RWPE2 (cell line): ENCODE measurements at regions not wholly inside any gene's neighbourhood (a gene's known extent, or its start where the extent isn't known, plus 50 kb on each side); places are given as distances from the start of the nearest gene placed in this dataset.

Source experiments
- ATAC-seq: fragments of 200-7000 bp; cut with Tn5 transposase; 3 replicates; pipeline ENCODE4 v1.9.1; 2021; ENCODE audit warnings: low read depth
- DNase-seq: peaks from one replicate; pipeline ENCODE4 v3.0.0-alpha.2; 2020; ENCODE audit warnings: low spot score
- H3K27ac ChIP-seq: fragments of 450-650 bp; 2 replicates; pipeline ENCODE4 v1.5.1; 2017; ENCODE audit warnings: mild to moderate bottlenecking; ENCODE audit not compliant: poor library complexity, severe bottlenecking
- H3K27me3 ChIP-seq: fragments of 250-450 bp; sonication (Bioruptor Pico); 2 replicates; pipeline ENCODE4 v1.5.1; 2021; ENCODE audit warnings: mild to moderate bottlenecking, moderate library complexity; ENCODE audit not compliant: insufficient read depth, poor library complexity, severe bottlenecking
- H3K36me3 ChIP-seq: fragments of 250-450 bp; sonication (Bioruptor Pico); 2 replicates; pipeline ENCODE4 v1.5.1; 2020; ENCODE audit warnings: low read depth, mild to moderate bottlenecking, moderate library complexity
- H3K4me1 ChIP-seq: fragments of 250-450 bp; sonication (Bioruptor Pico); 2 replicates; pipeline ENCODE4 v1.5.1; 2021; ENCODE audit warnings: mild to moderate bottlenecking, moderate library complexity; ENCODE audit not compliant: insufficient read depth, poor library complexity, severe bottlenecking
- H3K4me3 ChIP-seq: fragments of 250-450 bp; sonication (Bioruptor Pico); 2 replicates; pipeline ENCODE4 v1.5.1; 2021; ENCODE audit warnings: mild to moderate bottlenecking, moderate library complexity; ENCODE audit not compliant: severe bottlenecking
- H3K9me3 ChIP-seq: fragments of 250-450 bp; sonication (Bioruptor Pico); 2 replicates; pipeline ENCODE4 v1.5.1; 2021; ENCODE audit warnings: mild to moderate bottlenecking, moderate library complexity; ENCODE audit not compliant: severe bottlenecking
- CTCF ChIP-seq: fragments of 450-650 bp; IDR thresholded peaks from one replicate; pipeline ENCODE4 v1.5.1; 2017; ENCODE audit warnings: mild to moderate bottlenecking, moderate library complexity; ENCODE audit not compliant: poor library complexity, severe bottlenecking

GRCh38 chr3:6602329-6602728 lies 258.6 kb upstream of the GRM7 start:
- no peaks in the 10 kb centered on the region for H3K27me3 ChIP-seq
- H3K4me3 ChIP-seq, result no peak overlapping the region
- H3K27ac ChIP-seq, result no peak overlapping the region
- H3K4me1 ChIP-seq, result no peaks in the 10 kb centered on the region
- no peaks in the 10 kb centered on the region for H3K9me3 ChIP-seq
- DNase-seq (no peak), ATAC-seq (no peak)
- TF ChIP-seq CTCF, result no peak
- no peaks in the 10 kb centered on the region for H3K36me3 ChIP-seq

GRCh38 chr3:6605227-6605626 lies 255.7 kb upstream of the GRM7 start:
- Histone ChIP-seq H3K9me3 (no peaks in the 10 kb centered on the region), H3K4me3 (no peak overlapping the region), H3K36me3 (no peaks in the 10 kb centered on the region), H3K27me3 (no peaks in the 10 kb centered on the region), H3K27ac (no peak overlapping the region), H3K4me1 (no peaks in the 10 kb centered on the region)
- ATAC-seq, result no peak
- DNase-seq, result no peak
- no peak for TF ChIP-seq CTCF

GRCh38 chr3:6608843-6609242 lies 252.1 kb upstream of the GRM7 start:
- TF ChIP-seq CTCF, result no peak
- no peak for DNase-seq
- Histone ChIP-seq H3K27me3 (no peaks in the 10 kb centered on the region), H3K27ac (no peak overlapping the region), H3K4me3 (no peak overlapping the region), H3K36me3 (no peaks in the 10 kb centered on the region), H3K4me1 (no peaks in the 10 kb centered on the region), H3K9me3 (no peaks in the 10 kb centered on the region)
- ATAC-seq, result no peak

- ATAC-seq (no peak), DNase-seq (no peak)
- H3K27ac ChIP-seq, result no peak overlapping the region
- H3K27me3 ChIP-seq, result no peaks in the 10 kb centered on the region
- H3K4me3 ChIP-seq, result no peak overlapping the region
- no peaks in the 10 kb centered on the region for H3K9me3 ChIP-seq
- H3K4me1 ChIP-seq, result no peaks in the 10 kb centered on the region
- TF ChIP-seq CTCF, result no peak
- no peaks in the 10 kb centered on the region for H3K36me3 ChIP-seq
Measured at GRCh38 chr3:6612034-6612616, 248.8 kb upstream of the GRM7 start.

- H3K27me3 ChIP-seq, result no peaks in the 10 kb centered on the region
- no peak for DNase-seq
- no peaks in the 10 kb centered on the region for H3K36me3 ChIP-seq
- no peaks in the 10 kb centered on the region for H3K4me1 ChIP-seq
- no peak for TF ChIP-seq CTCF
- H3K9me3 ChIP-seq, result no peaks in the 10 kb centered on the region
- H3K27ac ChIP-seq, result no peak overlapping the region
- ATAC-seq, result no peak
- no peak overlapping the region for H3K4me3 ChIP-seq
Measured at GRCh38 chr3:6622260-6622659, 238.7 kb upstream of the GRM7 start.
